Uterus (tissue), 2 donors: ENCODE measurements at regions not wholly inside any gene's neighbourhood (a gene's known extent, or its start where the extent isn't known, plus 50 kb on each side); places are given as distances from the start of the nearest gene placed in this dataset.

Experiments
- POLR2A ChIP-seq, 2 donors: fragments of 450-650 bp; IDR thresholded peaks; one replicate each; pipeline ENCODE4 v1.6.1; 2016; ENCODE audit warnings: antibody characterized with exemption in 2 of 2, mild to moderate bottlenecking in 1 of 2, moderate library complexity in 1 of 2
- TF ChIP-seq, protein P1 (sequence below), 4 experiments: fragments of 200-600 bp in 2 of 4; fragments of 450-650 bp in 2 of 4; sonication (generic) in 2 of 4; IDR thresholded peaks; one replicate each; pipeline ENCODE4 v1.5.1; 2016 to 2019; ENCODE audit warnings: antibody characterized with exemption in 4 of 4, mild to moderate bottlenecking in 2 of 4, moderate library complexity in 1 of 4

- no peak for TF ChIP-seq POLR2A (IDR thresholded peaks at IDR 0.05)
- TF ChIP-seq, protein P1, sequence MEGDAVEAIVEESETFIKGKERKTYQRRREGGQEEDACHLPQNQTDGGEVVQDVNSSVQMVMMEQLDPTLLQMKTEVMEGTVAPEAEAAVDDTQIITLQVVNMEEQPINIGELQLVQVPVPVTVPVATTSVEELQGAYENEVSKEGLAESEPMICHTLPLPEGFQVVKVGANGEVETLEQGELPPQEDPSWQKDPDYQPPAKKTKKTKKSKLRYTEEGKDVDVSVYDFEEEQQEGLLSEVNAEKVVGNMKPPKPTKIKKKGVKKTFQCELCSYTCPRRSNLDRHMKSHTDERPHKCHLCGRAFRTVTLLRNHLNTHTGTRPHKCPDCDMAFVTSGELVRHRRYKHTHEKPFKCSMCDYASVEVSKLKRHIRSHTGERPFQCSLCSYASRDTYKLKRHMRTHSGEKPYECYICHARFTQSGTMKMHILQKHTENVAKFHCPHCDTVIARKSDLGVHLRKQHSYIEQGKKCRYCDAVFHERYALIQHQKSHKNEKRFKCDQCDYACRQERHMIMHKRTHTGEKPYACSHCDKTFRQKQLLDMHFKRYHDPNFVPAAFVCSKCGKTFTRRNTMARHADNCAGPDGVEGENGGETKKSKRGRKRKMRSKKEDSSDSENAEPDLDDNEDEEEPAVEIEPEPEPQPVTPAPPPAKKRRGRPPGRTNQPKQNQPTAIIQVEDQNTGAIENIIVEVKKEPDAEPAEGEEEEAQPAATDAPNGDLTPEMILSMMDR (IDR thresholded peaks at IDR 0.05), result no peak
Measured at GRCh38 chr10:42995537-42995936, 81.3 kb upstream of the RET start.
